ENCODE measurements at regions not wholly inside any gene's neighbourhood (a gene's known extent, or its start where the extent isn't known, plus 50 kb on each side); places are given as distances from the start of the nearest gene placed in this dataset.

DNA sequence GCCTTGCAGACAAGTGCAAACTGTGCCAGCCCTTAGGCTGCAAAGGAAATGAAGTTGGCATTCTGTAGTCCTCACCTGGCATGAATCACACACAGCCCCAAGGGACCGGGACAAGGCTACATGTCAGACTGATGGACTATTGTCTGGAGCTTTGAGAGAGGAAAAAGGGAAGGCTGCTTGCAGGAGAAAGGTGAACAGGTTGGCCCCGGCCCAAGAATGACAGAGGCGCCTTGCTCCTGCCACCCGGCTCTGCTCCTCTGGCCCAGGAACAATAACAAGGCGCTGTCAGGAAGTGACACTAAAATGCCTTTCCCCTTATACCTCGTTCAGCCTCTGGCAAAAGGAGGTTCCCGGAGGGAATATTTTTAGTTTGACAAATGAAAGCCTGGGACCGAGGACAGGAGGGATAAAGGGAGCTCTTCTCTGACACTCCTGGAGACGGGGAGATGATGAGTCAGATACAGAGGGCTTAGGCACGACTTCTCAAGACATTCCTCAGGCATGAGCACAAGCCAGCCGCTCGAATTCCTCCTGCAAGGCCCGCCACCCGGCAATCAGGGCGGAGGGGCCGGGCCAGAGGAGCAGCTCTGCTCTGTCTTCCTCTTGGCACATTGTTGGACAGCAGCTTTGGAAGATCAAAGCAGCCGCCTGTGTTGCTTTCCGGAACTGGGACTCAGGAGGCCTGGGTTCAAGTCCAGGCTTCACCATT, 105.8 kb downstream of the NOG start:
- no peaks in the 10 kb centered on the region for H3K36me3 ChIP-seq (ENCODE audit: low read length)
- no peaks in the 10 kb centered on the region for H4K20me1 ChIP-seq (ENCODE audit: low read depth, low read length)
- H2AFZ ChIP-seq (ENCODE audit: low read depth, low read length, severe bottlenecking) = no peak overlapping the region
- no peak overlapping the region for H3K4me3 ChIP-seq (ENCODE audit: insufficient read depth, low read length, poor library complexity, severe bottlenecking)
- no peak overlapping the region for H3K9ac ChIP-seq (ENCODE audit: low read length)
- H3K9me2 ChIP-seq (replicated peaks; ENCODE audit: insufficient read depth, low read length) = no peaks in the 10 kb centered on the region
- TF ChIP-seq CTCF (IDR thresholded peaks at IDR 0.05; ENCODE audit: insufficient read depth, low read length, poor library complexity, severe bottlenecking) = no peak
- no peak for TF ChIP-seq EZH2phosphoT487 (conservative IDR thresholded peaks at IDR 0.05; ENCODE audit: low read length)
- no peaks in the 10 kb centered on the region for H3K27me3 ChIP-seq (ENCODE audit: low read length)
- H3K4me2 ChIP-seq (ENCODE audit: low read depth, low read length, poor library complexity, severe bottlenecking) = no peak overlapping the region
- no peak overlapping the region for H3K27ac ChIP-seq (ENCODE audit: low read depth, low read length)
- H3F3A ChIP-seq (ENCODE audit: insufficient read depth) = no peaks in the 10 kb centered on the region
- no peaks in the 10 kb centered on the region for H3K9me3 ChIP-seq (ENCODE audit: insufficient read depth, low read length)
- no peaks in the 10 kb centered on the region for H3K79me2 ChIP-seq (ENCODE audit: insufficient read depth, low read length)

DNA sequence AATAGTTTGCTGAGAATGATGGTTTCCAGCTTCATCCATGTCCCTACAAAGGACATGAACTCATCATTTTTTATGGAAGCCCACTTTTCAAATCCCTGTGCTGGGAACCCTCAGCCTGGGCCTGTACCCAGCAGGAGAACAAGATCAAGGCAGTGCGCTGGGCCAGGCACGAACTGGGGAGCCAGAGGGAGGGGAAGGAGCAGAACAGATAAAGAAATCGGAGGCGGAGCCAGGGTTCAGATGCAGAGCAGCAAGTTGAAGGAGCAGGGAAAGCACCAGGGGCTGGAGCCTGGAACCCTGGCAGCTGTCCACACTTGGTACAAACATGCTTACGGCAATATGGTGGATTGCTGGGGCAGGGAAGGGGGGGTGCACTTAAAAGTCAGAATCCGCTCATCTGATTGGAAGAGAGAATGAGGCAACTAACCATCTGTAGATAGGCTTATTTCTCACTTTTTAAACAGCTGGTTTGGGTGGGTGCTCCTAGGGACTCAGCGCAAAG, 107.5 kb downstream of the NOG start:
- Histone ChIP-seq H3K4me2 (ENCODE audit: low read depth, low read length, poor library complexity, severe bottlenecking) (no peak overlapping the region), H3K9me3 (ENCODE audit: insufficient read depth, low read length) (no peaks in the 10 kb centered on the region), H3K27ac (ENCODE audit: low read depth, low read length) (no peak overlapping the region), H3K79me2 (ENCODE audit: insufficient read depth, low read length) (no peaks in the 10 kb centered on the region), H3K27me3 (ENCODE audit: low read length) (no peaks in the 10 kb centered on the region), H3K9me2 (replicated peaks; ENCODE audit: insufficient read depth, low read length) (no peaks in the 10 kb centered on the region), H3F3A (ENCODE audit: insufficient read depth) (no peaks in the 10 kb centered on the region), H4K20me1 (ENCODE audit: low read depth, low read length) (no peaks in the 10 kb centered on the region), H3K36me3 (ENCODE audit: low read length) (no peaks in the 10 kb centered on the region), H3K9ac (ENCODE audit: low read length) (no peak overlapping the region), H3K4me3 (ENCODE audit: insufficient read depth, low read length, poor library complexity, severe bottlenecking) (no peak overlapping the region), H2AFZ (ENCODE audit: low read depth, low read length, severe bottlenecking) (no peak overlapping the region)
- no peak for TF ChIP-seq CTCF (IDR thresholded peaks at IDR 0.05; ENCODE audit: insufficient read depth, low read length, poor library complexity, severe bottlenecking)
- no peak for TF ChIP-seq EZH2phosphoT487 (conservative IDR thresholded peaks at IDR 0.05; ENCODE audit: low read length)

GRCh38 chr17:56707312-56708219, 114.1 kb downstream of the NOG start:
- Histone ChIP-seq H3K4me3 (ENCODE audit: insufficient read depth, low read length, poor library complexity, severe bottlenecking) (no peak overlapping the region), H3K4me2 (ENCODE audit: low read depth, low read length, poor library complexity, severe bottlenecking) (no peak overlapping the region), H3K9me2 (replicated peaks; ENCODE audit: insufficient read depth, low read length) (no peaks in the 10 kb centered on the region), H3K36me3 (ENCODE audit: low read length) (no peaks in the 10 kb centered on the region), H3K27ac (ENCODE audit: low read depth, low read length) (no peak overlapping the region), H4K20me1 (ENCODE audit: low read depth, low read length) (no peaks in the 10 kb centered on the region), H3F3A (ENCODE audit: insufficient read depth) (no peaks in the 10 kb centered on the region), H3K9me3 (ENCODE audit: insufficient read depth, low read length) (no peaks in the 10 kb centered on the region), H3K27me3 (ENCODE audit: low read length) (no peaks in the 10 kb centered on the region), H3K79me2 (ENCODE audit: insufficient read depth, low read length) (no peaks in the 10 kb centered on the region), H2AFZ (ENCODE audit: low read depth, low read length, severe bottlenecking) (no peak overlapping the region), H3K9ac (ENCODE audit: low read length) (no peak overlapping the region)
- no peak for TF ChIP-seq CTCF (IDR thresholded peaks at IDR 0.05; ENCODE audit: insufficient read depth, low read length, poor library complexity, severe bottlenecking)
- TF ChIP-seq EZH2phosphoT487 (conservative IDR thresholded peaks at IDR 0.05; ENCODE audit: low read length) = no peak
